HG03060 (cell line): ENCODE measurements at regions not wholly inside any gene's neighbourhood (a gene's known extent, or its start where the extent isn't known, plus 50 kb on each side); places are given as distances from the start of the nearest gene placed in this dataset.

ENCODE experiments used
- ATAC-seq: cut with Tn5 transposase; IDR thresholded peaks from one replicate; pipeline ENCODE4 v1.9.1; 2021; ENCODE audit warnings: low read depth, moderate number of reproducible peaks; ENCODE audit not compliant: unreplicated experiment

DNA sequence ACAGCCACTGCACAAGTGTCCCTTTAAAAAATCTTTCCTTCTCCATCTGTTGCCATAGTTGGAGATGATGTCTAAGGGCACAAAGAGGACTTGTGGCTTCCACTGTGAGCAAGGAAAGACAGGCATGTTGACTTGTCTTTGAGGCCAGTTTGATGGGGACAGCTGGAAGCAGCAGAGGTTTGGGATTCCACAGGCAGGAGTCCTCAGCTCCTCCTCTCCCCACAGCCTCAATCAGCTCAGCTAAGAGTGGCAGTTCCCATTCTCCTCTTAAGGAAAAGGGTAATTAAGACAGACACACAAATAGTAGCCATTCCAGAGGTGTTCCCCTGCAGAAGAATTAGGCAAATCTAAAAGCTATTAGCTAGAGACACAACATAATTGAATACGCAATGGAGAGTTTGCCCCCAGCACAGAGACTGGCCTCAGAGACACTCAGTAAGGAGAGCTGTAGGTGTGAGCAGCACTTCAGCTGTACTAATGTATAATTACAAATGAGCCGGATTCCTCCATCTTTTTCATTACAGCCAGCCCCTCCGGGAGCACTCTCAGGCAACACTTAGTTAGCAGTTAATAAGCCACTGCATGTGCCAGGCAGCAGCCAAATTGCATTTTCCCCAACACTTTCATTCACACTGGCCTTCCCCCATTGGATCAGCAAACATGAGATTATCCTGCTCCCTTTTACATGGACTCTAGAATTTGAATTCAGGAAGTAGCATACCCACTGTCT is 434.0 kb downstream of the FOXO1 start:
- no peak for ATAC-seq

DNA sequence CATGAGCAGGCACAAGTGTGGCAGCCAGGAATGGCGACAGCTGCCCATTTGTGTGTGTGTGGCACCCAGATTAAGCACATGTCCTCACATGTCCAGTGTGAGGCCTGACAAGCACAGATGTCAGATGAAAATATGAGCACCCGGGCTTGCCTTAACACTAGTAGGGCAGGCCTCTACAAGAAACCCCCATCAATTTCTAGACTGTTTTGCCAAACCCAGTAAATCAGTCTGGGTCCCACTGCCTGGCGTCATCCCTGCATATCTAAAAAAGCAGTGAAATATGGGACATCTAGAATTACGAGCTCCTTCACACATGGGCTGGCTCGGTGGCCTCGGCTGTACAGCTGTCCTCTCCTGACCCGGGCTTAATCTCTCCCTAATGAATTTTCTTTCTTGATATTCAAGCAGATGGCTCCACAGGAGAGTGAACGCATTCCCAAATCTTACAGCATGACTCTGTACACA is 432.7 kb downstream of the FOXO1 start:
- ATAC-seq, result no peak

DNA sequence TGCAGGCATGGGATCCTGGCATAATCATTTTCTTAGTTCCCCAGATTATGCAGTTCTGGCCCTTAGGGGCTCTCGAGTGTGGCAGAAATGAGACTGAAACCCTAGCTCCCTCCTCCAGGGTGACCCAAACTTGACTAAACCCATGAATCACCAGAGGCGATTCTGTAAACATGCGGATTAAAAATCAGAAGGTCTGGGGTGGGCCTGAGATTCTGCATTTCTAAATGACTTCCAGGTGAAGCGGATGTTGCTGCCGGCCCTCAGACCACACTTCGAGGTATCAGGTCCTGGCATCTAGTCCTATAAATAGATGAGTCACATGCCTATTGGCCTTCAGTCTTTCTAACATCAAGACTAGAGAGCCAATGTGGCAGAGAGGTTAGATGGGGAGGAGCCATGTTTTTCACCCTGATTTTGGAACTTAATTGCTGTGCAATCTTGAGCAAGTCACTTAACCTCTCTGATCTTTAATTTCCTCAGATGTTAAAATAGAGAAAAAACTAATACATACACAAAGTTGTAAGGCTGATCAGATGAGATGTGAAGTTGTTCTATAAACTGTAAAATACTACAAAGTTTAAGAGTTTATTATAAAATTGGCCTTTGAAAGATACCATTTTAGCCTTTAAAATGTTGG is 431.2 kb downstream of the FOXO1 start:
- no peak for ATAC-seq

DNA sequence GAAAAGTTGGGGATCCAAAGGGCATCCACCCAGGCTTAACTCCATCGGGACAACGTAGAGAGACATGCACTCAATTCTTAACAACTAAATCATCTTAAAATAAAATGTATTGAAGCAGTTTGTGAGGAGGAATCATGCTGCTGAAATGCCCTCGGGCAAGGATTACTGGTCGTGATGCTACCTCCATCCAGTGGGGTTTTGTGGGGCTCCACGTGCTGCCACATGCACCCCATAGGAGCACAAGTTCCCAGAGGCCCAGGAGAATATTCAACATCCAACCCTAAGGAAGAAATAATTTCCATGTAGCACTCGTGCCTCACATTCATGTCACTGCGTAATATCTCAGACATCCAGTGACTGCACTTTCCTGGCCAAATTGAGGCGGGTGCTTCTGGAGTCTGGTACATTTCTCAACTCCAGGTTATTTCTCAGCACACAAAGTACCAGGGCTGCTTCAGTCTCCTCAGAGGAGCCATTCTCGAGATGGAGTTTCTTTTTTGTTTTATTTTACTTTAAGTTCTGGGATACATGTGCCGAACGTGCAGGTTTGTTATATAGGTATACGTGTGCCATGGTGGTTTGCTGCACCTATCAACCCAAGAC is 429.8 kb downstream of the FOXO1 start:
- no peak for ATAC-seq

DNA sequence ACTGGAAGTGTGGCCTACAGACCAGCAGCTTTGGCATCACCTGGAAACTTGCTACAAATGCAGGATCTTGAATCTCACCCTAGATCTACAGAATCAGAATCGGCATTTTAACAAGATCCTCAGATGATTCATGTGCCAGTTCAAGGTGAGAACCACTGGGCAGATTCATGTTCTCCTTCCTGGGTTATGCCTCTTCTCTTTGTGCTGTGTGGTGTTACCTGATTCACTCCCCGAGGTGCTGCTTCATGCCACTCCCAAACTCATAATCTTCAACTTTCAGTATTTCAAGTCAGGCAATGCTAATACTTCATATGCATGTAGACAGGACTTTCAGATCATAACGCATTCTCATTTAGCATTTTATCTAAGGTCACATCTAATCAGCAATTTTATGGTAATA is 427.7 kb downstream of the FOXO1 start:
- no peak for ATAC-seq

DNA sequence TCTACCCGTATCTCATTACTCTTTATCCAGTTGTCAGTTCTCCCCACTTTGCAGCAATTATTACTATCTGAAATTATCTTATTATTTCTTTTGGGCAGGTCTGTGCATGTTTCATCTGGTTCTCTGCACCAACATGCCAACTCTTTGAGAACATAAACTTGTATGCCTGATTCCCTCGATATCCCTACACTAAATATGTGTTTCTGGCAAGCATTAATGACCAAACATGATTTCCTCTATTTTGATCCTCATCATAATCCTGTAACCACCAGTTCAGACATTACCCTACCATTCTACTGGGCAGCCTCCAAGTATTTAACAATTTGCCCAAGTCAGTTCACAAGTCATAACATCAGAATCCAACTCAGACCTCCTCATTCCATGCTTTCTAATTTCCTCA is 426.1 kb downstream of the FOXO1 start:
- no peak for ATAC-seq

DNA sequence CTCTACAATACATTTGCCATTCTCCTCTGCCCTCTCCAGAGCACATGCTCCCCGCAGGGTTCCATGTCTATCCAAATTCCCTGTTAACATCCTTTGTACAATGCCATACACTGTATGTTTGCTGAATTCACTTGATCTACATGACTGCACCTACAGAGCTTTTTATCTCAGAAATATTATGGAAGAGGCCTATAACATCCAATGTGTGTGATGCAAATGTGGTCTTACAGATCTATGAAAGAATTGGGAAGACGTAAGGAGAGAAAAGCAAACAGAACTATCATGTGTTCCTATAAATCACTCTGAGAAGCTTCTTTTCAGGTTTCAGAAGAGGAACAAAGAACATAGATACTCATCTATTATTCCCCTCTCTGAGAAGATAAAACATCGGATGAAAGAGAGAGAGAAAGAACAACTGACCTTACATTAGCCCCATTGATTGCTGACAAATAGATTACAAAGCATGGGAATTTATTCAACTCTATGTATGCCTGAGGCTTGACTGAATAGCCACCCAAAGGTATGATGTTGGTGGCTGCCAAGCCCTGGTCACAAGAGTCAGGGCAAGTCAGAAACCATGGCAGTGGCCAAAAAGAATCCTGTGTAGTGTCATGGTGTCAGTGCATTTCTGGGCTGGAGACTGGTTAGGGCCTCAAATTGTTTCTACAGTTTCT is 425.2 kb downstream of the FOXO1 start:
- no peak for ATAC-seq

DNA sequence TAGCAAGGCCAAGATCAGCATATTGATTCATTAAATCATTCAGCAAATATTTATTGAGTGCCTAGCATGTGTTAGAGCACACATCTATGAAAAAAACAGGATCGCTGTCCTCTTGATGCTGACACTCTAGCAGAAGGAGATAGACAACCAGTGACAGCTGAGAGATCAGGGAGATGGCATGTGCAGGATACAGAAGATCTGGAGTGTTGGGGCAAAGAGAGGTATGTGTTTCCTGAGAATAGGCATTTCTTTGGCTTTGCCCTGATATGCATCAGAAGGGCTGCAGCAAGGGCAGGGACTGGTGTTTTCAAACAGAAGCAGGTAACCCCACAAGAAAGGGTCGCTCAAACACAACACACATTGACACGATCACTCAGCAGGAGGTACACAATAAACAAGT is 423.4 kb downstream of the FOXO1 start:
- ATAC-seq, result no peak

DNA sequence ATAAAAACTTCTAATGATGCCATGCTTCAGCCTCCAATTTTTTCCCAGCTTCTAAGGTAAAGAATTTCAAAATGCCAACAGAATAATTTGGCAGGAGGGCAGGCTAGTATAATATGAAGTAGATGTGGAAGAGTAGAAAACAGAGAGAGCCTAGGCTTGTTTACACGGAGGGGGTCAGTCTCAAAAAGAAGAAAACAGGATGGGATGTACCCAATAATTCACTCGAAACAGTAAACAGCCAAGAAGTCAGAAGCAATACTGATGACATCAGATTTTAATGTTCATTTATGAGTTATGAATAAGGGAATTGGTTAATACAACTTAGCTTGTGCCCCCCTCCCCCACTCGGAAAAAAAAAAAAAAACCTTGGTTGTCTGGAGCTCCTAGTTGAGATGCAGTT is 422.5 kb downstream of the FOXO1 start:
- no peak for ATAC-seq

DNA sequence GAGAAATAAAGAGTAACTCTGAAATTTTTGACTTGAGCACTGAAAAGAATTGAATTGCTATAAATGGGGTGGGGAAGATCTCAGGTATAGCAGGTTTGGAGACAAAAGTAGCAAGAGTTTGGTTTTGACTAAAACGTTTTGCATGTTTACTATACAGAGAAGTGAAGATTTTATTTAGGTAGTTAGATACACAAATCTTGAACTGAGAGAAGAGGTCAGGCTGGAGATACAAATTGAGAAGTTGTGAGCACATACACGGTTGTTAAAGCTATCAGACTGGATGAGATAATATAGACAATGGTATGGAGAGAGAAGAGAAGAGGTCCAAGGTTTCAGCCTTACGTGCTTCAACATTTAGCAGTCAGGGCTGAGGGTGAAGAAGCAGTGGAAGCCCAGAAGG is 420.9 kb downstream of the FOXO1 start:
- no peak for ATAC-seq

DNA sequence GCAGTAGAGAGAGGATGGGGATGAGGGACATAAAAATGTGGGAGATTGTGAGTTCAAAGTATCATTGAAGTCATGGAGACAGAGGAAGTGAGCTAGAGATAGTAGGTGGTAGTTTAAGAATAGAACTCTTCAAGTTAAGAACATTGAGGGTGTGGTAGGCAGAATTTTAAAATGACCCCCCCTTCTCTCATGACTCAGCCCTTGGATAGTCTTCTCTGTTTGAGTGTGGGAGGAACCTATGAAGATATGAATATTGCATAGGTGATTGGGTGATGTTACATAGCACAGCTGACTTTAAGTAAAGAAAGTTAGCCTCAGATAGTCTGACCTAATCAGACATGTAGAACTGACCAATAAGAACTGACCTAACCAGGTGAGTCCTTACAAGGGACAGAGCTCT is 418.6 kb downstream of the FOXO1 start:
- ATAC-seq, result no peak

DNA sequence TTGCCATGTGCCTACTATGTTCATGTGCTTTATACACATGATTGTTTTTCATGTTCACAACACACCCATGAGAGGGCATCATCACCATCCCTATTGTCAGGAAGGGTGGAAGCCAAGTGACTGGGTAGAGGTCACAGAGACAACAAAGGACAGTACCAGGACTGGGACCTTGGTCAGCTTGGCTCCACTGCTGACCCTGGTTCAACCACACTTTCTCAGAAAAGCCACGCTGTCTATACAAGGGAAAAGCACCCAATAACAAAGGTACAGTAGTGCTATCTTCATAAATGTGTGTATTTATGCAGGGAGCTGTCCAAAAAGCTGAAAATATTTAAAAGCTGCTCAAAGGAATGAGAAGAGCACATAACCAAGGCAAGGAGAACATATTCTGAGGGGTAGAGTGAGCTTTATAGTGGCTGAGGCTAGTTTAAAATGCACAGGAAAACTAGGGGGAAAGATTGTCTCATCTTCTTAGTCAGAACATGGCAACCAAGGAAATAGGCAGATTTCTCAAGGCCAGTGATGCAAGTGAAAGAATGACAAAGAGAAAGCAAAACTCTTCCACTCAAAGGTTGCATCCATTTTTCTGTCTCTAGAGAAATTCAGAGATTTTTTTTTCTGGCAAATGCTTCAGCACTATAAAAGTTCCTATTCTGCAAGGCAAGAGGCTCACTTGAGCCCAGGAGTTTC is 415.0 kb downstream of the FOXO1 start:
- no peak for ATAC-seq

DNA sequence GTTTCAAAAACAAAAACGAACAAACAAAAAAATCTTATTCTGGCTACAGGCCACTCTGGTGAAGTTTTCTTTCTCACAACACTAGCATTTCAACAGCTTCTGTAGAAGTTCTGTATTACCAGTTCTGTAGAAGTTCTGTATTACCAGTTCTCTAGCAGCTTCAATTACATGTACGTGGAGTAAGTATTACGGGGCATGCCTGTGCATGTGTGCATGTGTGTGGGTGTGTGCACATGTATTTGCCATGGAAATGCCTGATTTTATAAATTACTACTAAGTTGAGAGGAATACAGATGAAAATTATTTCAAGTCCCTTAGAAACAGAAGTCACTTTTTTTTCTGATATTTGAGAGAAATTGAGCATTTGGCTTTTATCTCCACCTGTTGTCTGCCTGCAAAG is 414.2 kb downstream of the FOXO1 start:
- ATAC-seq, result no peak

DNA sequence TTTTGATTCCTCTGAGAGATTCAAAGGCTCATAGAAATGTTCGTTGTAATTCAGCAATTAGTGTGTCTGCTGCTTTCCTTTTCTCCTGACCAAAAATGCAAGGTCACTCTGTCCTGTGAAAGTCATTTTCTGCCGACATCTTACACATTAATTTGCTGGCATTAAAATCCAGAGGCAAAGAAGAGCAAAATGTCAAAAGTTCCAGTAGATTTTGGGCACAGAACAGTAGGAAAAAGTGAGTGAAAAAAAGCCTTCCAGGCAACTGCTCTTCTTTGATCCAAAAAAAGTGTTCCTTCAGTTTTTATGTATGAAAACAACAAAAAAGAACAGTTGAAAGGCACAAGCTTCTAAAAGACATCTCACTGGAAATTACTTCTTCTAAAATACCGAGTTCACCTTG is 413.8 kb downstream of the FOXO1 start:
- ATAC-seq, result no peak

DNA sequence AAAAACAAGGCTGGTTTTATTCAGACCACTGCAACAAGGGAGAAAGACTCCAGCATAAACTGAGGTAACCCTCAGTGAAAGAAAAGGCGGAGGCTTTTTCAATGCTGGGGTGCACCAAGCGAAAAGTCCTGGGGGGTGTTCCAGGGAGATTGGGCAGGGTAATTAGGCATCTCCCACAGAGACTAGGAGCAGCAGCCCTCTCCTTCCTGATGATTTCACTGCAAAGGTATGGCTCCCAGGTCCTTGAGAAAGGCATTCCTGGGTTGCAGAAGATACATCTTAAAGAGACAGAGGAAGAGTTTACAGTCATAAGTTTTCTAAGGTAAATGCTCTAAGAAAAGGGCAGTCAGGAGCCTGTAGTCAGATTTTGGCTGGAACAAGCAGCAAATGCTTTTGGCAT is 412.0 kb downstream of the FOXO1 start:
- ATAC-seq, result no peak

DNA sequence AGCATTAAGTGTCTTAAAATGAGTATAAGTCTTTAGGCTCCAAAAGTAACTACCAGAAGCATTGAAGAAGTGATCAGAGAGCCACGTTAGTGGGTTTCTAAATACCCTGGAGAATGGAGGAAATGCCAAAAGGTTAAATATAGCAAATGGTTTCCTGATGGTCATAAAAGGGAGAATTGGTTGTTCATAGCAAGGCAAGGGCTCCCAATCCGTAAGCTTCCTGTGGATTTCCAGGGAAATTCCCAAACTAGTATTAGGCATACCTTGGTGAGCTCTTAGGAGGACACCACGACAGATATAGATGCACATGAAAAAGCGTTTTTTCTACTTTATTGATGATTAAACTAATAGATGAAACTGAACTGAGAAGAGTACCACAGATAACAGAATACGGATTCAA is 410.9 kb downstream of the FOXO1 start:
- no peak for ATAC-seq

DNA sequence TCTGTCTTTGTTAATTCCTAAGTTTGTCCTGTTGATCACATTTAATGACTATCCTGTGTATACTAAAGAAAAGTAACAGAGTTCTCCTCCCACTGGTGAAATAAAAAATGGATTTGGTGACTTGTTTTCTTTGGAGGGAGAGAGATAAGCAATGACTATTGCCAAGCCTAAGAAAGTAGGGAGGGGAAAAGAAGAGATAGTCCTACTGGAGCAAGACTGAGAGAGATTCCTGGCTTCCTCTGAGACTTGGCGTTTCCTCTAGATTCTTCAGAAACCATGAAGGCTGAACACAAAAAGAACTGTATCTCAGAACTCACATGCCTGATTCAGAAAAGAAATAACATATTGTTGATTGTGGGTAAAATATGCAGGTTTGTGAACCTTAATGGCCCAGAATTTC is 406.5 kb downstream of the FOXO1 start:
- ATAC-seq, result no peak

DNA sequence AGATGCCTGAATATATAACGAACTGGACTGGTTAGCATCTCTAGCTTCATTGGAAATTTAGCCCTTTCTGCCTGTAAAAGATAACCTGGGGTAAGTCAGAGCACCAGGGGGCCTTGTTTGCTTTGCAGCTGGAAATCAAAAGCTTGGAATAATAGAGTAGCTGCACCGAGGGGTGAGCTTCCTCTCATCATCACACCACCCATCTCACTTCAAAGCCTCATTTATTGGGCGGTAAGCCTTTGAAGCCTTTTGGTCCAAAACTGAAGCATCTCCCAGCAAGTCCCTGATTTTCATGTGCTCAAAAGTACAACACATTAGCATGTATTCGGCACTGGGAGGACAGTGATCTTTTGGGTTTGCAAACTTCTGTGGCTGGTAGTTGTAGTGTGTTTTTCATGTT is 405.1 kb downstream of the FOXO1 start:
- no peak for ATAC-seq

DNA sequence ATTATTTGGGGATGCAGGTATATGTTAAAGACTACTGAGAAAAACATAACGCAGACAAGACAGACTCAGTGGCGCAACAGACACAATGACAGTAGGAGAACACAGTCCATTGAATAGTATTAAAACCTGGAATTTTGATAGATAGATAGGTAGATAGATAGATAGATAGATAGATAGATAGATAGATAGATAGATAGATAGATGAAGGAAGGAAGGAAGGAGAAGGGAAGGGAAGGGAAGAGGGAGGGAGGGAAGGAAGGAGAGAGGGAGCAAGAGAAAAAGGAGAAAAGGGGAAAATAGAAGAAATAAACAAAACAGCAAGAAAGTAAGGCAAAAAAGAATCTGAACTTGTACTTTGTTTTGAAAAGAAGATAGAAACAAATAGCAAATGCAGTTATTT is 404.5 kb downstream of the FOXO1 start:
- ATAC-seq, result no peak

DNA sequence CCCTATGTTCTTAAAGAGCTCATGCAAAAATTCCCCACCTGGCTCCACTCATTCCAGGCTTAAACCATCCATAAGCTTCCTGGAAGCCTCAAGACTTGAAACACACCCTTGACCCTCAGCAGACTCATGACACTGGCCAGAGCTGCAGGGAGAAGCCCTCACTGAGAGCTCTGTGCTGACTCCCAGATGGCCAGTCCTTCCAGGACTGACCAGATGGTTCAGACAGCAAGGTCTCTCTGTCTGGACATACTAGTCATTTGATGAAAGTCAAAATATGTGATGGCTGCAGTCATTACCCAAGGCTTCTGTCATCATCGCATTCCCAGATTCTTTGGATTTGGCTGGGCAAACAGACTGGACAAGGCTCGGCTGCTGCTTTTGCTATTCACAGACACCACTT is 397.4 kb downstream of the FOXO1 start:
- no peak for ATAC-seq

DNA sequence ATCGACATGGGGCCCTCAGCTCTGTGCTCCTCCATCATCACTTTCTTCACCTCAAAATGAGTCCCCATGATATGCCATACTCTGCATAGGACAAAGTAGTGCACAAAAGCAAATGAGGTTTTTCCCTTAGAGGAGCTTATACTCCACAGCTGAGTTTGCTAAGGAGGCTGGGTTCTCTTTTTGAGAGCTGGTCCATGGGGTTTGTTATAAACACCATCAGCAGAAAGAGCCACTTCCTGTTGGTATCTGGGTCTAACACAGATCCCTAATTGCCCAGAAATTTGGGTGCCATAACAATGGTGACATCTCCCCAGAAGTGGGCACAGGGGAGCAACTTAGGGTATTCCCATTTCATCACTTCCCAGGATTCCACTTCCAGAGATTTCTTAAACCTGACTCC is 395.7 kb downstream of the FOXO1 start:
- ATAC-seq, result no peak
